HS-27A (cell line): ENCODE measurements at regions not wholly inside any gene's neighbourhood (a gene's known extent, or its start where the extent isn't known, plus 50 kb on each side); places are given as distances from the start of the nearest gene placed in this dataset.
A peak's percentile ranks its signal among the peaks of the same experiment; 100 is the strongest.

Experiments
- DNase-seq: peaks from one replicate; pipeline ENCODE4 v3.0.0-alpha.2; 2012; ENCODE audit warnings: low read depth, missing footprints

GRCh38 chr5:38753141-38753540 lies 92.7 kb upstream of the OSMR start:
- DNase-seq = no peak

GRCh38 chr5:38753776-38754175 lies 92.0 kb upstream of the OSMR start:
- DNase-seq = no peak

GRCh38 chr5:38755181-38755580 lies 90.6 kb upstream of the OSMR start:
- no peak for DNase-seq

- no peak for DNase-seq
These were observed 89.7 kb upstream of the OSMR start for GRCh38 chr5:38756068-38756467.

- DNase-seq = no peak
These were observed 88.2 kb upstream of the OSMR start for GRCh38 chr5:38757451-38758245.

- no peak for DNase-seq
These were observed 86.8 kb upstream of the OSMR start for GRCh38 chr5:38758774-38759600.

- DNase-seq = peak; percentile 58
These were observed 80.8 kb upstream of the OSMR start for GRCh38 chr5:38764937-38765391.

- DNase-seq = peak; percentile 74
These were observed 80.4 kb upstream of the OSMR start for GRCh38 chr5:38765399-38765861.

GRCh38 chr5:38766151-38766550 lies 79.7 kb upstream of the OSMR start:
- DNase-seq = no peak

- DNase-seq = no peak
These were observed 77.2 kb upstream of the OSMR start for GRCh38 chr5:38768412-38769211.

GRCh38 chr5:38772471-38772870 lies 73.3 kb upstream of the OSMR start:
- no peak for DNase-seq

GRCh38 chr5:38775218-38775840 lies 70.5 kb upstream of the OSMR start:
- DNase-seq = no peak

- no peak for DNase-seq
These were observed 69.5 kb upstream of the OSMR start for GRCh38 chr5:38776149-38776896.

GRCh38 chr5:38777111-38777510 lies 68.7 kb upstream of the OSMR start:
- DNase-seq = no peak

GRCh38 chr5:38780316-38780715 lies 65.5 kb upstream of the OSMR start:
- no peak for DNase-seq

- peak; percentile 77 for DNase-seq
These were observed 64.9 kb upstream of the OSMR start for GRCh38 chr5:38780945-38781344.

- no peak for DNase-seq
These were observed 63.5 kb upstream of the OSMR start for GRCh38 chr5:38782180-38782835.

- DNase-seq = peak; percentile 92
These were observed 62.7 kb upstream of the OSMR start for GRCh38 chr5:38783011-38783561.

- no peak for DNase-seq
These were observed 56.7 kb upstream of the OSMR start for GRCh38 chr5:38789134-38789533.

- DNase-seq = no peak
These were observed 56.0 kb upstream of the OSMR start for GRCh38 chr5:38789777-38790176.
